OCI-LY1 (cell line): ENCODE measurements at regions not wholly inside any gene's neighbourhood (a gene's known extent, or its start where the extent isn't known, plus 50 kb on each side); places are given as distances from the start of the nearest gene placed in this dataset.

Experiments used
- CTCF ChIP-seq: fragments of 200-600 bp; sonication (generic), shearing (Covaris generic); IDR thresholded peaks from 2 replicates; pipeline ENCODE4 v1.5.1; 2017; ENCODE audit warnings: mild to moderate bottlenecking, antibody characterized with exemption, low read length, moderate library complexity, mixed read lengths
- EZH2 ChIP-seq: fragments of 200-600 bp; sonication (generic), shearing (Covaris generic); IDR thresholded peaks from 2 replicates; pipeline ENCODE4 v1.8.0; 2017; ENCODE audit warnings: borderline replicate concordance, mixed run types, mild to moderate bottlenecking, antibody characterized with exemption, low read length, moderate library complexity, mixed read lengths

- TF ChIP-seq EZH2 = no peak
- no peak for TF ChIP-seq CTCF
Measured at GRCh38 chr10:36175954-36176353, 533.9 kb upstream of the FZD8 start.
